Stimulated activated naive CD8-positive, alpha-beta T cell treated with anti-CD3 and anti-CD28 coated beads, Interleukin-15, amount 100 ng/mL, for 72 hours (primary cell): ENCODE measurements at regions not wholly inside any gene's neighbourhood (a gene's known extent, or its start where the extent isn't known, plus 50 kb on each side); places are given as distances from the start of the nearest gene placed in this dataset.

Source experiments
- ATAC-seq: fragments of 150-1000 bp; cut with Tn5 transposase; 2 replicates; pipeline ENCODE4 v1.10.0; 2021; ENCODE audit warnings: mild to moderate bottlenecking, moderate library complexity
- DNase-seq, 2 donors: peaks; one replicate each; pipeline ENCODE4 v3.0.0; 2021 to 2022
- H3K27ac Mint-ChIP-seq, 2 donors: one replicate each; pipeline ENCODE4 v1.8.0; 2022; ENCODE audit warnings: mild to moderate bottlenecking in 2 of 2, mixed read lengths in 2 of 2, moderate library complexity in 2 of 2
- H3K27me3 Mint-ChIP-seq: one replicate; pipeline ENCODE4 v1.8.0; 2022; ENCODE audit warnings: mixed read lengths
- H3K4me1 Mint-ChIP-seq: one replicate; pipeline ENCODE4 v1.8.0; 2022; ENCODE audit warnings: mild to moderate bottlenecking, mixed read lengths
- H3K4me3 Mint-ChIP-seq, 2 donors: one replicate each; pipeline ENCODE4 v1.8.0; 2022; ENCODE audit warnings: mild to moderate bottlenecking in 2 of 2, mixed read lengths in 2 of 2, moderate library complexity in 1 of 2
- H3K9me3 Mint-ChIP-seq, 2 donors: one replicate each; pipeline ENCODE4 v1.8.0; 2022; ENCODE audit warnings: mixed read lengths in 2 of 2

GRCh38 chrX:74251006-74251930 is 52.7 kb upstream of the ZCCHC13 start:
- peak overlapping the region; percentile 44 to 87 for H3K27ac Mint-ChIP-seq
- H3K27me3 Mint-ChIP-seq: no peaks in the 10 kb centered on the region
- no peaks in the 10 kb centered on the region for H3K9me3 Mint-ChIP-seq
- DNase-seq (no peak), ATAC-seq (no peak)
- no peak overlapping the region for H3K4me3 Mint-ChIP-seq
- no peaks in the 10 kb centered on the region for H3K4me1 Mint-ChIP-seq

GRCh38 chrX:74250574-74250973 is 53.4 kb upstream of the ZCCHC13 start:
- Mint-ChIP-seq H3K4me1 (no peaks in the 10 kb centered on the region), H3K27ac (no peak overlapping the region), H3K27me3 (no peaks in the 10 kb centered on the region), H3K9me3 (no peaks in the 10 kb centered on the region), H3K4me3 (no peak overlapping the region)
- DNase-seq (no peak), ATAC-seq (no peak)

GRCh38 chrX:74249963-74250362 is 54.0 kb upstream of the ZCCHC13 start:
- H3K27ac Mint-ChIP-seq: no peak overlapping the region
- no peak overlapping the region for H3K4me3 Mint-ChIP-seq
- DNase-seq: no peak
- H3K9me3 Mint-ChIP-seq: no peaks in the 10 kb centered on the region
- no peaks in the 10 kb centered on the region for H3K27me3 Mint-ChIP-seq
- H3K4me1 Mint-ChIP-seq: no peaks in the 10 kb centered on the region
- no peak for ATAC-seq

GRCh38 chrX:74248889-74249288 is 55.1 kb upstream of the ZCCHC13 start:
- ATAC-seq: no peak
- no peaks in the 10 kb centered on the region for H3K4me1 Mint-ChIP-seq
- no peaks in the 10 kb centered on the region for H3K9me3 Mint-ChIP-seq
- no peak overlapping the region for H3K4me3 Mint-ChIP-seq
- DNase-seq: no peak
- no peak overlapping the region for H3K27ac Mint-ChIP-seq
- H3K27me3 Mint-ChIP-seq: no peaks in the 10 kb centered on the region

GRCh38 chrX:74246524-74246923 is 57.5 kb upstream of the ZCCHC13 start:
- ATAC-seq (peak; percentile 58), DNase-seq (no peak)
- no peaks in the 10 kb centered on the region for H3K27me3 Mint-ChIP-seq
- no peaks in the 10 kb centered on the region for H3K9me3 Mint-ChIP-seq
- no peaks in the 10 kb centered on the region for H3K4me1 Mint-ChIP-seq
- peak overlapping the region; percentile 54 to 86 for H3K27ac Mint-ChIP-seq
- H3K4me3 Mint-ChIP-seq: no peak overlapping the region

- Mint-ChIP-seq H3K4me3 (no peak overlapping the region), H3K4me1 (no peaks in the 10 kb centered on the region), H3K27ac (no peak overlapping the region), H3K9me3 (no peaks in the 10 kb centered on the region), H3K27me3 (no peaks in the 10 kb centered on the region)
- ATAC-seq: no peak
- no peak for DNase-seq
Observed at GRCh38 chrX:74242484-74243138, 61.4 kb upstream of the ZCCHC13 start.

GRCh38 chrX:74242050-74242449 is 61.9 kb upstream of the ZCCHC13 start:
- H3K27me3 Mint-ChIP-seq: no peaks in the 10 kb centered on the region
- no peaks in the 10 kb centered on the region for H3K4me1 Mint-ChIP-seq
- H3K27ac Mint-ChIP-seq: peak overlapping the region; percentile 34 to 87
- DNase-seq (no peak), ATAC-seq (no peak)
- H3K4me3 Mint-ChIP-seq: no peak overlapping the region
- no peaks in the 10 kb centered on the region for H3K9me3 Mint-ChIP-seq

GRCh38 chrX:74238771-74239170 is 65.2 kb upstream of the ZCCHC13 start:
- no peak overlapping the region for H3K27ac Mint-ChIP-seq
- ATAC-seq: no peak

GRCh38 chrX:74234818-74235217 is 69.2 kb upstream of the ZCCHC13 start:
- no peaks in the 10 kb centered on the region for H3K4me1 Mint-ChIP-seq
- H3K4me3 Mint-ChIP-seq: no peak overlapping the region
- H3K27me3 Mint-ChIP-seq: no peaks in the 10 kb centered on the region
- H3K27ac Mint-ChIP-seq: no peak overlapping the region
- no peaks in the 10 kb centered on the region for H3K9me3 Mint-ChIP-seq
- ATAC-seq (no peak), DNase-seq (no peak)

More at GRCh38 chrX:74238771-74239170, 65.2 kb upstream of the ZCCHC13 start:
- Mint-ChIP-seq H3K4me3 (no peak overlapping the region), H3K27me3 (no peaks in the 10 kb centered on the region), H3K9me3 (no peaks in the 10 kb centered on the region), H3K4me1 (no peaks in the 10 kb centered on the region)
- no peak for DNase-seq

- Mint-ChIP-seq H3K4me3 (no peak overlapping the region), H3K4me1 (no peaks in the 10 kb centered on the region), H3K27me3 (no peaks in the 10 kb centered on the region), H3K27ac (no peak overlapping the region), H3K9me3 (no peaks in the 10 kb centered on the region)
- ATAC-seq (no peak), DNase-seq (no peak)
Observed at GRCh38 chrX:74232859-74233258, 71.1 kb upstream of the ZCCHC13 start.

GRCh38 chrX:74231625-74232024 is 72.4 kb upstream of the ZCCHC13 start:
- H3K9me3 Mint-ChIP-seq: no peaks in the 10 kb centered on the region
- DNase-seq (no peak), ATAC-seq (no peak)
- H3K27ac Mint-ChIP-seq: no peak overlapping the region
- H3K4me1 Mint-ChIP-seq: no peaks in the 10 kb centered on the region
- H3K27me3 Mint-ChIP-seq: no peaks in the 10 kb centered on the region
- H3K4me3 Mint-ChIP-seq: no peak overlapping the region

GRCh38 chrX:74230094-74230493 is 73.9 kb upstream of the ZCCHC13 start:
- Mint-ChIP-seq H3K27ac (no peak overlapping the region), H3K27me3 (no peaks in the 10 kb centered on the region), H3K4me3 (no peak overlapping the region), H3K4me1 (no peaks in the 10 kb centered on the region), H3K9me3 (no peaks in the 10 kb centered on the region)
- DNase-seq (no peak), ATAC-seq (no peak)

- no peaks in the 10 kb centered on the region for H3K27me3 Mint-ChIP-seq
- H3K4me3 Mint-ChIP-seq: no peak overlapping the region
- no peaks in the 10 kb centered on the region for H3K9me3 Mint-ChIP-seq
- ATAC-seq (no peak), DNase-seq (no peak)
- no peak overlapping the region for H3K27ac Mint-ChIP-seq
- no peaks in the 10 kb centered on the region for H3K4me1 Mint-ChIP-seq
Observed at GRCh38 chrX:74225111-74225510, 78.9 kb upstream of the ZCCHC13 start.

- H3K9me3 Mint-ChIP-seq: peaks cover 0 to 4% of the 10 kb centered on the region in 2 donors
- no peak for ATAC-seq
Observed at GRCh38 chrX:74220277-74220676, 83.7 kb upstream of the ZCCHC13 start.

GRCh38 chrX:74218895-74219294 is 85.1 kb upstream of the ZCCHC13 start:
- DNase-seq: no peak
- H3K27ac Mint-ChIP-seq: no peak overlapping the region
- no peak overlapping the region for H3K4me3 Mint-ChIP-seq
- H3K9me3 Mint-ChIP-seq: peaks cover 0 to 9% of the 10 kb centered on the region in 2 donors
- no peaks in the 10 kb centered on the region for H3K27me3 Mint-ChIP-seq
- no peak for ATAC-seq
- no peaks in the 10 kb centered on the region for H3K4me1 Mint-ChIP-seq

More at GRCh38 chrX:74220277-74220676, 83.7 kb upstream of the ZCCHC13 start:
- Mint-ChIP-seq H3K4me1 (no peaks in the 10 kb centered on the region), H3K27ac (no peak overlapping the region), H3K27me3 (no peaks in the 10 kb centered on the region), H3K4me3 (no peak overlapping the region)
- DNase-seq: no peak

GRCh38 chrX:74216421-74216820 is 87.6 kb upstream of the ZCCHC13 start:
- H3K4me3 Mint-ChIP-seq: no peak overlapping the region

More at GRCh38 chrX:74216421-74216820, 87.6 kb upstream of the ZCCHC13 start:
- H3K4me1 Mint-ChIP-seq: no peaks in the 10 kb centered on the region
- H3K27me3 Mint-ChIP-seq: no peaks in the 10 kb centered on the region
- ATAC-seq (no peak), DNase-seq (no peak)
- H3K9me3 Mint-ChIP-seq: peaks cover 0 to 9% of the 10 kb centered on the region in 2 donors
- no peak overlapping the region for H3K27ac Mint-ChIP-seq
